ENCODE measurements at regions not wholly inside any gene's neighbourhood (a gene's known extent, or its start where the extent isn't known, plus 50 kb on each side); places are given as distances from the start of the nearest gene placed in this dataset.

DNA sequence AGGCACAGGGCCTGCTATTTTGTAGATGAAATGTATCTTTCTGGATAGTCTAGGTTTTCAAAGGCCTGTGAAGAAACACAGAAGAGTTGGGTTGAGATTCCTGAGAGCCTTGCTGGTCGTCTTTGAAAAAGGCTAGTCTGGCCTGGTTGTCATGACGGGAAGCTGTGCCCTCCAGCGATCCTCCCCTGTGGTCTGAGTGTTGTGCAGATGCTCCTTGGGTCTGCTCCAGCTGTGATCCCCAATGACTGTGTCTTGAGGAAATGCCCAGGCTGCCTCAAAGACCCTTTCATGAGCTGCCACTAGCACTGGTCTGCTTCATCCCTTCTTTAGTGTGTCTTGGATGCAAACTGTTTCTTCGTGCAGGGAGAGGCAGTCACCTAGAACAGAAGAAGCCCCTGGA is 111.0 kb upstream of the SYNPR start:
- no peak overlapping the region for H3K9ac ChIP-seq (ENCODE audit: low read length)
- no peaks in the 10 kb centered on the region for H4K20me1 ChIP-seq (ENCODE audit: insufficient read depth, low read length)
- no peaks in the 10 kb centered on the region for H3K9me2 ChIP-seq (ENCODE audit: low read depth, low read length)
- H3K9me3 ChIP-seq (ENCODE audit: low read length) = no peaks in the 10 kb centered on the region
- H3K4me2 ChIP-seq (ENCODE audit: low read length) = no peak overlapping the region
- TF ChIP-seq, protein P1, sequence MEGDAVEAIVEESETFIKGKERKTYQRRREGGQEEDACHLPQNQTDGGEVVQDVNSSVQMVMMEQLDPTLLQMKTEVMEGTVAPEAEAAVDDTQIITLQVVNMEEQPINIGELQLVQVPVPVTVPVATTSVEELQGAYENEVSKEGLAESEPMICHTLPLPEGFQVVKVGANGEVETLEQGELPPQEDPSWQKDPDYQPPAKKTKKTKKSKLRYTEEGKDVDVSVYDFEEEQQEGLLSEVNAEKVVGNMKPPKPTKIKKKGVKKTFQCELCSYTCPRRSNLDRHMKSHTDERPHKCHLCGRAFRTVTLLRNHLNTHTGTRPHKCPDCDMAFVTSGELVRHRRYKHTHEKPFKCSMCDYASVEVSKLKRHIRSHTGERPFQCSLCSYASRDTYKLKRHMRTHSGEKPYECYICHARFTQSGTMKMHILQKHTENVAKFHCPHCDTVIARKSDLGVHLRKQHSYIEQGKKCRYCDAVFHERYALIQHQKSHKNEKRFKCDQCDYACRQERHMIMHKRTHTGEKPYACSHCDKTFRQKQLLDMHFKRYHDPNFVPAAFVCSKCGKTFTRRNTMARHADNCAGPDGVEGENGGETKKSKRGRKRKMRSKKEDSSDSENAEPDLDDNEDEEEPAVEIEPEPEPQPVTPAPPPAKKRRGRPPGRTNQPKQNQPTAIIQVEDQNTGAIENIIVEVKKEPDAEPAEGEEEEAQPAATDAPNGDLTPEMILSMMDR (IDR thresholded peaks at IDR 0.05; ENCODE audit: low read length) = no peak
- TF ChIP-seq EZH2 (IDR thresholded peaks at IDR 0.05; ENCODE audit: borderline replicate concordance, low read length) = no peak
- H3K4me3 ChIP-seq (ENCODE audit: low read depth, low read length, poor library complexity, severe bottlenecking) = no peak overlapping the region
- H3K36me3 ChIP-seq (ENCODE audit: insufficient read depth, low read length) = no peaks in the 10 kb centered on the region
- no peaks in the 10 kb centered on the region; the same call in 1 of the 2 replicates for H3K27me3 ChIP-seq (ENCODE audit: insufficient read depth, low read length)
- no peaks in the 10 kb centered on the region for H3K79me2 ChIP-seq (ENCODE audit: insufficient read depth, low read length)
- no peaks in the 10 kb centered on the region for H3K4me1 ChIP-seq (ENCODE audit: insufficient read depth, low read length, severe bottlenecking)
- no peak overlapping the region for H2AFZ ChIP-seq (ENCODE audit: low read length)
- H3F3A ChIP-seq (ENCODE audit: insufficient read depth, low read length) = no peaks in the 10 kb centered on the region
- no peak overlapping the region for H3K27ac ChIP-seq (ENCODE audit: low read depth, low read length, poor library complexity, severe bottlenecking)

DNA sequence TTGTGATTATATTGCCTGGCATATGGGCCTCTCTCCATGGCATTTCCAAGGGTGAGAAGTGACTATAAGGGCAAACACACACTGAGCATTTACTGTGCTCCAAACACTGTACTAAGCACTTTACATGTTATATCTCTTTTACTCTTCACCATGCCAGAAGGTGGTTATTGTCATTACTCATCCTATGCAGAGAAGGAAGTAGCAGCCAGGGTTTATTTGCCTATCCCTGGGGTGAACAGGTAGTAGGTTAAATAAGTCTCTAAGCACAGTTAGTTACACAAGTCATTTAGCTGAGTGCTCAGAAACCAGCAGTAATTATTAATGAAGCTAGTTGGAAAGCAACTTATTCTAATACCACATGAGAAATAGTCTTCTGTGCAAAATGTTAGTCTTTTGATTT is 109.9 kb upstream of the SYNPR start:
- Histone ChIP-seq H3K9me2 (ENCODE audit: low read depth, low read length) (no peaks in the 10 kb centered on the region), H3K27ac (ENCODE audit: low read depth, low read length, poor library complexity, severe bottlenecking) (no peak overlapping the region), H4K20me1 (ENCODE audit: insufficient read depth, low read length) (no peaks in the 10 kb centered on the region), H3K36me3 (ENCODE audit: insufficient read depth, low read length) (no peaks in the 10 kb centered on the region), H2AFZ (ENCODE audit: low read length) (no peak overlapping the region), H3K9ac (ENCODE audit: low read length) (no peak overlapping the region), H3K27me3 (ENCODE audit: insufficient read depth, low read length) (no peaks in the 10 kb centered on the region; the same call in 1 of the 2 replicates), H3K4me2 (ENCODE audit: low read length) (no peak overlapping the region), H3F3A (ENCODE audit: insufficient read depth, low read length) (no peaks in the 10 kb centered on the region), H3K4me3 (ENCODE audit: low read depth, low read length, poor library complexity, severe bottlenecking) (no peak overlapping the region), H3K9me3 (ENCODE audit: low read length) (no peaks in the 10 kb centered on the region), H3K4me1 (ENCODE audit: insufficient read depth, low read length, severe bottlenecking) (no peaks in the 10 kb centered on the region), H3K79me2 (ENCODE audit: insufficient read depth, low read length) (no peaks in the 10 kb centered on the region)
- TF ChIP-seq, protein P1 (IDR thresholded peaks at IDR 0.05; ENCODE audit: low read length) = no peak
- no peak for TF ChIP-seq EZH2 (IDR thresholded peaks at IDR 0.05; ENCODE audit: borderline replicate concordance, low read length)

DNA sequence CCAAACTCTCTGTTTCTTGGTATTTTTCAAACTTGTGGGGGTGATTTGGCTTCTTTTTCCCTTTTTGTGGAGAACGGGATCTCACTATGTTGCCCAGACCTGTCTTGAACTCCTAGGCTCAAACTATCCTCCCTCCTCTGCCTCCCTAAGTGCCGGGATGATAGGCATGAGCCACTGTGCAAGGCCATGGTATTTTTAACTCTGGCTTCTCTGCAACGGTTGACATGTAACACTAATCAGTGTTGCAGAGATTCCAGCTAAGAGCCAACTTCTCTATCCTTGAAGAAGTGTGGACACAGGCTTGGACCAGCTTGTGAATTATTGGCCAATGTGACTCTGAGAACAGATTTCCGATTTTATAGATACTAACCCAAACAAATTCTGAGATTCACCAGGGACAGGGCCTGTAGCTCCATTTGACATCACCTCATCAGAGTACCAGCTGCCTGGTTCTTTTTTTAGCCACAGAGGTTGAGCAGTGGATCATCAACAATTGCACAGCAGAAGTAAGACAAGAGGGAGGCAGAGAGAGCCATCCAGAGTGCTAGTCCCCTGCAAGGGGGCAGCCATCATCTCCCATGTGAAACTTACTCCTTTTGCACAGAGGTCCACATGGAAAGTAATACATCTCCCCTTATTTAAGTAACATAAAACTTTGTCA is 98.1 kb upstream of the SYNPR start:
- no peaks in the 10 kb centered on the region for H3K36me3 ChIP-seq (ENCODE audit: insufficient read depth, low read length)
- no peak overlapping the region for H2AFZ ChIP-seq (ENCODE audit: low read length)
- H3K79me2 ChIP-seq (ENCODE audit: insufficient read depth, low read length) = no peaks in the 10 kb centered on the region
- H3K4me2 ChIP-seq (ENCODE audit: low read length) = no peak overlapping the region
- H4K20me1 ChIP-seq (ENCODE audit: insufficient read depth, low read length) = no peaks in the 10 kb centered on the region
- no peaks in the 10 kb centered on the region for H3K9me2 ChIP-seq (ENCODE audit: low read depth, low read length)
- TF ChIP-seq, protein P1 (IDR thresholded peaks at IDR 0.05; ENCODE audit: low read length) = no peak
- TF ChIP-seq EZH2 (IDR thresholded peaks at IDR 0.05; ENCODE audit: borderline replicate concordance, low read length) = no peak
- no peaks in the 10 kb centered on the region for H3K9me3 ChIP-seq (ENCODE audit: low read length)
- H3K27me3 ChIP-seq (ENCODE audit: insufficient read depth, low read length) = no peaks in the 10 kb centered on the region
- H3K9ac ChIP-seq (ENCODE audit: low read length) = no peak overlapping the region
- no peak overlapping the region for H3K27ac ChIP-seq (ENCODE audit: low read depth, low read length, poor library complexity, severe bottlenecking)
- no peak overlapping the region for H3K4me3 ChIP-seq (ENCODE audit: low read depth, low read length, poor library complexity, severe bottlenecking)
- no peaks in the 10 kb centered on the region for H3F3A ChIP-seq (ENCODE audit: insufficient read depth, low read length)
- no peaks in the 10 kb centered on the region for H3K4me1 ChIP-seq (ENCODE audit: insufficient read depth, low read length, severe bottlenecking)
